ENCODE measurements at regions not wholly inside any gene's neighbourhood (a gene's known extent, or its start where the extent isn't known, plus 50 kb on each side); places are given as distances from the start of the nearest gene placed in this dataset.

DNA sequence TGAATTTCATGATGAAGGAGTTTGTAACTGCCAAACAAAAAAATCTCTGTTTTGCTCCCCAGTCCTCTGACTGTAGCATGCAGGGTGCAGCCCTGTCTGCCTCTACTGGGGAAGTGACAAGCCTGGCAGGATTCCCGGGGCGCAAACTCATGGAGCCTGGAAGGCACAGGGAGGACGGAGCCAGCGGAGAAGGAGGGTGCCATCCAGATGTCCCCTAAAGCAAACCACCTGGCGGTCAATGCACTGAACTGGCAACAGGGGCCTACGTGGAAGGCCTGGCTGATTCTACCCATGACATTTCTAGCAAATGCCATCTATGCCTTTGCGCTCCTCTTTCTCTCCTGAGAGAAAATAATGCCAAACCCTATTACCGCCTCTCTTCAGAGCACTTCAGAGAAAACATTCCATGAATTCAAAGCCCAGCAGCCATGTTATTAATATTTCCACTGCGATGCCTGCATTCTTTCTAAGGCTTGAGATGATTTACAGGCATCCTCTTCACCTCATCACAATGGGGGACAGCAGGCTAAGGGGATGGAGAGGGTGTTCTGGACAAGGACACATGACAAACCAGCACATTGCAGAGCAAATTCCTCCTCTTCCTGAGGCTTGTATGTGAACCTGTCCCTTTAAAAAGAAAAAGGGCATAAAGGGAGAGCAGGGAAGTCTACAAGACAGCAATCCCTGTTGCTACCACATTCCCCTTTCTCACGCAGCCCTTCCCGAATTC lies 329.3 kb upstream of the NOCT start:
- peak; percentile 20 for DNase-seq

GRCh38 chr4:138685316-138685715 lies 330.3 kb upstream of the NOCT start:
- DNase-seq, result no peak

DNA sequence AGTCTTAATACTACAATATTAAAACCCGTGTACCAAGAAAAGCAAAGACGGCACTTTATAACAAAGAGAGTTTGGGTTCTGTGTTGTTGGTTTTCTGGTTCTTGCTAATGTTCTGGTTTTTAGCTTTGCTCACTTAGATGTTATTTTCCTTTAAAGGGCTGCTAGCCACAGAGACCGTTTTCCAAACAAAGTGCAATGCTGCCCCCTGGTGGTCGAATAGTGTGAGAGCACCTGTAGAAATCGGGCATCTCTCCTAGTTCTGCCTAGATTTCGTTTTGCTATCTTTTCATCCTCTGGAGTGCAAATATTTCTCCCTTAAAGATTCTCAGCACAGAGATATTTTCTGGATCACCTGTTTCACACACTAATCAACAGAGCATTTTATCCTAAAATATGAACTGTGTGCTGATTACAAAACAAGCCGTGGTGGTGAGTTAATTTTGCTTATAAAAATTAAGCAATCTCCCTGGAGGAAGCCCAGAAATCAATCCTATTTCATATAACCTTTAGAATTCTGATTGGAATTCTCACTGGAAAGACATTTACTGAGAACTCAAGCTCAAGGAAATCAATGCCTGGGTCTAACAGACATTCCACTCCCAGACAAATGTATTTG lies 334.5 kb upstream of the NOCT start:
- DNase-seq, result peak; percentile 59

GRCh38 chr4:138680256-138680655 lies 335.3 kb upstream of the NOCT start:
- DNase-seq, result no peak

DNA sequence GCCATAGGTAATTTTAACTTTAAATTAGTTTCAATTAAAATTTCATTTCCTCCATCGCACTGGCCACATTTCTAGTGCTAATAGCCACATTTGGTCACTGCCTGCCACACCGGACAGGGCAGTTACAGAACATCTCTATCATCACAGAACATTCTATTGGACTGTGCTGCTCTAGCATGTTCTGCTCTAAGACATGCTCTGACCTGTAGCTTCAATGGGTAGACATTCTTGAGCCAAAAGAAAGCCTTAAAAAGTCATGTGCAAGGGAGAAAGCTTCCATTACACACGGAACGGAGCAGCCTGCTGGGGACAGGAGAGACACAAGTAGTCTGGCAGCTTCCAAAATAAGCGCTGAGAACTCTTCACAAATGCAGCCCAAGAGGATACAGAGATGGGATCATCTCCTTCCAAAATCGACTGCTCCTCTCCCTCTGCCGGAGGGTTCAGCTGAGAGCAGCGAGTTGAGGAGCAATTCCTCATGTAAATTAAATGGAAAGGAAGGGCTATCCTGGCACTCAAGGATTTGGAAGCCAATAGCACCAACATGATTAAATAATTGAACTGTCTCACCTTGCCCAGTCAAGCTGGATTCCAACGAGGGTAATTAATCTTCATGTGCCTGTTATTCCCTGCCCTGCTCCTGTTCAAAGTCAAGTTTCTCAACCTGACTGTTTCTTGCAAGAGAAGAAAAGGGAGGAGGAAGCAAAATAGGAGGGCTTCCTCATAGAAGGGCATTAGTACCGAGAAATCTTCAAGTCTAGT lies 336.4 kb upstream of the NOCT start:
- no peak for DNase-seq

DNA sequence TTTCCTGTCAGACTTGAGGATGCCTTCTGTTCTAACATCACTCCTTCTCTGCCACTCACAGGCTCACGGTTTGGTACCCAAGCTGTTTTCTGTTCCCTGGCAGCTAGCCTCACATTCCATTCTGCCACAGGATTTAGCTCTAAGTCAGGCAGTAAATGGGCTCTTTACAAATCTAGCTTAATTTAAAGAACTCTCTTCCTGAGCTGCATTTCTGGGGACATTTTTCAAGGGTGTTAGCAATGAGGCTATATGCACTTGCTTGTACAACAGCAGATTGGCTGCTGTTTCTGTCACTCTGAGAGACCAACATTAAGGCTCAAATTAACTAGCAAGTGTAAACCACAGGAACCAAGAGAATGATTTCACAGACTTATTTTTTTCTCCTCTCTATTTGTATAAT lies 337.8 kb upstream of the NOCT start:
- no peak for DNase-seq

DNA sequence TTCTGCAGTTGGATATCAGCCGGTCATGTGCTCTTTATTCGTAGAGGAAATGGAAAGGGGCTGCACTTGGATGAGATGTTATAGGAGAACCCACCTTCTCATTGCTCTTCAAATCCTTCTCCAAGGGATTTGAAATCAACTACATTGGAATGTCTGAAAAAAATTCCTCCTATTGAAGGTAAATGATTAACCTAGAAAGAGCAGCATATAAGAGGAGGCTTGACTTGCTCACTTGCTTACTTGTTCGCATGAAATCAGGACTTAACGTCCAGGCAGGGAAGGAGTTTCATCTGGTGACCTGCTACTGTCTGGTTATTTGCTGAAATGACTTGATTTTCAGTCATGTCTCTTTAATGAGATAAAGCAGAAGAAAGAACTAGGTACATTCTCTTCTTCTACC lies 338.4 kb upstream of the NOCT start:
- no peak for DNase-seq

GRCh38 chr4:138675685-138676084 lies 339.9 kb upstream of the NOCT start:
- no peak for DNase-seq

- no peak for DNase-seq
These were observed 341.4 kb upstream of the NOCT start for GRCh38 chr4:138674209-138674608.

DNA sequence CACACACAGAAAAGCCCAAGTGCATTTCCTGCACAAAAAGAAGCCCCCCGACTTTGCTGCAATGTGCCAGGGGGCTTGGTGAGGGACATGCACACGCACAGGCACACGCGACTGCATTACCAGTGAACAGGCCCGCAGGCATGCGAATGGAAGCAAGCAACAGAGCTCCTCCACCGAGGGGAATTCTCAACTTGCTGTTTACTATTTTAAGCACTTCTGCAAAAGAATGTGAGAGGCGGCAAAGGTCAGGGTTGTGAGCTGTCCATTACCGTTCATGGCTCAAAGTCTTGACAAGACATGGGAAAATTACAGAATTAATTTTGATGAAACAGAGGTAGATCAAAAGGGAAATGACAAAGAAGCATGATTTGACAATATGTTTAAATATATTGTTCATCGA lies 342.5 kb upstream of the NOCT start:
- no peak for DNase-seq

GRCh38 chr4:138672393-138672976 lies 343.1 kb upstream of the NOCT start:
- DNase-seq, result no peak

- peak; percentile 42 for DNase-seq
These were observed 343.9 kb upstream of the NOCT start for GRCh38 chr4:138671606-138672084.

GRCh38 chr4:138671106-138671505 lies 344.5 kb upstream of the NOCT start:
- no peak for DNase-seq

- no peak for DNase-seq
These were observed 344.9 kb upstream of the NOCT start for GRCh38 chr4:138670681-138671080.

DNA sequence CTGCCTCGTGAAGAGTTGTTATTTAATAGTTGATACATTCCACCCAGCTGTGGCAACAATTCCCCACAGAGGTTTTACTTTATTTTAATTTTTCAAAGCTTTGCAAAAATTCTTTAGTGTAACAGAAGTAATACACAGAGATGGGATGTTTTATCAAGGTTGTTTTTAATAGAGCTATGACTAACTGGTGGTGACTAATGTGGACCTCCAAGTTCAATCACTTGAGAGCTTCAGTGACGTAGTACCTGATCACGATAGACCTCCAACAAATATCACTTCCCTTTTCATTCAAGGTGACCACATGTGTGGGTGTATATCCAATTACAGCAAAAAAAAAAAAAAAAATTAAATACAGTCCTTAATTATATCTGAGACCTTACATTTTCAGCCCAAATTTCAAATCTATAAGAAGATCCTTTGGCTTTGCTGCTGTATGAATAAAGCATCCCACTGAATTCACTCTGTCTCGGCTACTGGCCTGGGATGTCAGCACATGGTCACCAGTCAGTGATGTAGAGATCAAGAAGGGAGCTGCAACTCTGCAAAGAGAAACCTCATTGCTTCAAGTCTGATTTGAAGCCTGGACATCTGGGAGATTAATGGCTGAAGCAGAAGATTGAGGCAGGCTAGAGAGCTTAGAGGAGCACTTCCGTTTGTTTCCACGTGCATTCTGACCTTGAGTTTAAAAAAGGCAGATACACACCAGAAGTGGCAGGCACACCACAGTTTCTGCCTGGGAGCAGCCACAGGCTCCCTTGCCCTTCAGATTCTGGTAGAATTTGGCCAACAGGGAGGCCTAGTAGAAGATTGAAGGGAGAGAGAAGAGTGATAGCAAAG lies 345.9 kb upstream of the NOCT start:
- DNase-seq, result no peak

DNA sequence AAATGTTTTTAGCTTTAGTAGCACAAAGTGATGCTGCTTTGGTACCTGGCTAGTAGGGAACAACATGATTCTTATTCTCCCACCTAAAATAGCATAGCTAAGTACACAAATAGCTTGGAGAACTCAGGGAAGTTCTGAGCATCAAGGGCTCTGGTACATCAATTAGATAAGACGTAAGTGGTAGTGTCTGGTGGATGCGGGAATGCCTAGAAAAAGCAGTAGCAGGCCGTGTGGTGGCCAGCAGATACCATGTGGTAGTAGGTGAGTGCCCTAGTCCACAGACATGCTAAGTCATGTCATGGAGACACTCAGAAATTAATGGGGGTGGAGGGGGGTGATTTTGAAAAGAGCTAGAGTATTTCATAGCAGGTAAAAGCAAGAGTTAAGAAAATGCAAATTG lies 347.3 kb upstream of the NOCT start:
- DNase-seq, result no peak

GRCh38 chr4:138666366-138666765 lies 349.2 kb upstream of the NOCT start:
- peak; percentile 29 for DNase-seq

DNA sequence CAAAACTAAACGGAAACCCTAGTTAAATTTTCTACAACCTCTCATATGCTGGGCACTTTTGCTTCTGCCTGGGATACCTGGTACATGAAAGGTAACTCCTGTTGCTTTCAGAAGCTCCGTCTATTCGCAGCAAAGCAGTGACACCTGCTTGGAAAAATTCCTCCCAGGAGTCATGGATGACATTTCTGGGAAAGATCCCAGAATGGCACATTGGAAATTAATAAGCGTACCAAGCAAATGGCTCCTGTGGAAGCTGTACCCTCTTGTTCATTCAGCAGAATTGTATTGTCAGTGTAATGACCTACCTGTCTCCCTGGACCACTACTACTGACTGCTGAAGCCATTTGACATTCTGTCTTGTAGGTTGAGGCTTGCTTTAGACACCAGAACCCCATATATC lies 349.7 kb upstream of the NOCT start:
- DNase-seq, result no peak

DNA sequence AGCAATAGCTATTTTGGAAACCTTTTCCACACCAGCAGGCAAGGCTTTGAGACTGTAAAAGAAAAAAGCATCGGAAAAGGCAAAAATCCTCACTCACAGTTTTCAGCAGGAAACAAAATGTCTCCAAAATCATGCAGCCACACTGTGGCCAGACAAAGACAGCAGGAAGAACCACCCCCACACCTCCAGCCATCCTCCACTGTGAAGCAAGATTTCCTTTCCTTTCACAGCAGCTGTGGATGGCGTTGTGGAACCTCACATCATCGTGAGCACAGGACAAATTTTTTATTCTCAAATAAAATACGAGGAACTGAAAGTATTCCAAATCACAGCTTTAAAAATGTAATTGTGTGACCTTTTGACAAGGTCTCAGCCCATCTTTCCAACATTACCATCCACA lies 351.7 kb upstream of the NOCT start:
- DNase-seq, result no peak

GRCh38 chr4:138659812-138660316 lies 355.7 kb upstream of the NOCT start:
- no peak for DNase-seq

GRCh38 chr4:138659037-138659811 lies 356.4 kb upstream of the NOCT start:
- DNase-seq, result no peak

GRCh38 chr4:138658518-138658917 lies 357.1 kb upstream of the NOCT start:
- no peak for DNase-seq

Data from NCI-H1105 treated with DMSO at 0.1 percent for 48 hours (cell line).